ENCODE measurements at regions not wholly inside any gene's neighbourhood (a gene's known extent, or its start where the extent isn't known, plus 50 kb on each side); places are given as distances from the start of the nearest gene placed in this dataset.

DNA sequence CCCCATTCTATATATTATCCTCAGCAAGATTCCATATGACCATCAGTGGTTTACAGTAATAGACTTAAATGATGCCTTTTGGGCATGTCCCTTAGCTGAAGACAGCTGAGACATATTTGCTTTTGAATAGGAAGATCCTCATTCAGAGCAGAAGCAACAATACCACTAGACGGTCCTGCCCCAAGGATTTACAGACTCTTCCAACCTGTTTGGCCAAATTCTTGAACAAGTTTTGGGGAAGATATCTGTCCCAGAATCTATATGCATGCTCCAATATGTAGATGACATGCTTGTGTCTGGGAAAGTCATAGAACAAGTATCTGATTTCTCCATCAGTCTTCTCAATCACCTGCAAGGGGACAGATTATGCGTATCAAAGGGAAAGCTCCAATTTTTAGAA, 137.1 kb upstream of the RMP24 start:
- TF ChIP-seq, protein P1, sequence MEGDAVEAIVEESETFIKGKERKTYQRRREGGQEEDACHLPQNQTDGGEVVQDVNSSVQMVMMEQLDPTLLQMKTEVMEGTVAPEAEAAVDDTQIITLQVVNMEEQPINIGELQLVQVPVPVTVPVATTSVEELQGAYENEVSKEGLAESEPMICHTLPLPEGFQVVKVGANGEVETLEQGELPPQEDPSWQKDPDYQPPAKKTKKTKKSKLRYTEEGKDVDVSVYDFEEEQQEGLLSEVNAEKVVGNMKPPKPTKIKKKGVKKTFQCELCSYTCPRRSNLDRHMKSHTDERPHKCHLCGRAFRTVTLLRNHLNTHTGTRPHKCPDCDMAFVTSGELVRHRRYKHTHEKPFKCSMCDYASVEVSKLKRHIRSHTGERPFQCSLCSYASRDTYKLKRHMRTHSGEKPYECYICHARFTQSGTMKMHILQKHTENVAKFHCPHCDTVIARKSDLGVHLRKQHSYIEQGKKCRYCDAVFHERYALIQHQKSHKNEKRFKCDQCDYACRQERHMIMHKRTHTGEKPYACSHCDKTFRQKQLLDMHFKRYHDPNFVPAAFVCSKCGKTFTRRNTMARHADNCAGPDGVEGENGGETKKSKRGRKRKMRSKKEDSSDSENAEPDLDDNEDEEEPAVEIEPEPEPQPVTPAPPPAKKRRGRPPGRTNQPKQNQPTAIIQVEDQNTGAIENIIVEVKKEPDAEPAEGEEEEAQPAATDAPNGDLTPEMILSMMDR (IDR thresholded peaks at IDR 0.05), result no peak
- ATAC-seq (no peak), DNase-seq (no peak)
- peaks cover 0 to 21% of the 10 kb centered on the region in 2 donors for H3K4me1 ChIP-seq
- intact Hi-C loops (cut with DNase I), result no loop called here
- no peak overlapping the region for H3K4me3 ChIP-seq
- H3K9me3 ChIP-seq, result peaks cover 0 to 17% of the 10 kb centered on the region in 2 donors
- H3K36me3 ChIP-seq, result no peaks in the 10 kb centered on the region
- H3K27ac ChIP-seq, result no peak overlapping the region
- H3K27me3 ChIP-seq, result no peaks in the 10 kb centered on the region

DNA sequence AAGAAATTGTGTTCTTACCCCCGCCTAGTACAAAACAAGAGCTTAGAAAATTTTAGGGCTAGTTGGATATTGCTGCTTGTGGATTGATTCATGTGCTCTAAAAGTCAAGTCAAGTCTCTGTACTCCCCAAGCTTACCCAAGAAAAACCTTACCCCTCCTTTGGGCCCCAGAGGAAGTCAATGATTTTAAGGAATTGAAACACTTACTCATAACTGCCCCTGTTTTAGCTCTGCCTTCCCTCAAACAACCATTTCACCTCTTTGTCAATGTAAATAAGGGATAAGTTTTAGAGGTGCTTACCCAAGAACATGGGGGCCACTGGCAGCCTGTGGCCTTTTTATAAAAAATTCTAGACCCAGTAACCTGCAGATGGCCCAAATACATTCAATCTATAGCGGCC, 136.6 kb upstream of the RMP24 start:
- no peak overlapping the region for H3K27ac ChIP-seq
- H3K4me3 ChIP-seq, result no peak overlapping the region
- intact Hi-C loops (cut with DNase I), result no loop called here
- TF ChIP-seq, protein P1 (IDR thresholded peaks at IDR 0.05), result no peak
- H3K27me3 ChIP-seq, result no peaks in the 10 kb centered on the region
- no peak for DNase-seq
- peaks cover 0 to 21% of the 10 kb centered on the region in 2 donors for H3K4me1 ChIP-seq
- no peaks in the 10 kb centered on the region for H3K36me3 ChIP-seq
- ATAC-seq, result no peak
- H3K9me3 ChIP-seq, result peaks cover 0 to 17% of the 10 kb centered on the region in 2 donors

DNA sequence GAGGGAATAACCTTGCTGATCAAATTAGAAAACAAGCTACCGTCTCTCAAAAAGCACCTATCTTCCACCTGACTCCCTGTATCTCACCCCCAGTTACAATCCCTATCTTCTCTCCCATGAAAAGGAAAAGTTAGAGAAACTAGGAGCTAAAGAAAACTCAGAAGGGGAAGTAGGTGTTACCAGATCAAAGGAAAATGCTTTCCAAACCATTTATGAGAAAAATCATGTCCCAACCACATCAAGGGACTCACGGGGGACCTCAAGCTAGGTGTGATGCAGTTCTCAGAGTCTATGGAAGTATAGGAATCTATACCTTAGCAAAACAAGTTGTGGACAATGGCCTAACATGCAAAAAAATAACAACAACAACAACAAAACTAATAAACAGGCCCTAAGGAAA, 135.5 kb upstream of the RMP24 start:
- Histone ChIP-seq H3K9me3 (peaks cover 0 to 8% of the 10 kb centered on the region in 2 donors), H3K4me1 (peaks cover 0 to 21% of the 10 kb centered on the region in 2 donors), H3K36me3 (no peaks in the 10 kb centered on the region), H3K27ac (no peak overlapping the region), H3K4me3 (no peak overlapping the region), H3K27me3 (no peaks in the 10 kb centered on the region)
- DNase-seq, result no peak
- no peak for ATAC-seq
- intact Hi-C loops (cut with DNase I), result no loop called here
- TF ChIP-seq, protein P1 (IDR thresholded peaks at IDR 0.05), result no peak

DNA sequence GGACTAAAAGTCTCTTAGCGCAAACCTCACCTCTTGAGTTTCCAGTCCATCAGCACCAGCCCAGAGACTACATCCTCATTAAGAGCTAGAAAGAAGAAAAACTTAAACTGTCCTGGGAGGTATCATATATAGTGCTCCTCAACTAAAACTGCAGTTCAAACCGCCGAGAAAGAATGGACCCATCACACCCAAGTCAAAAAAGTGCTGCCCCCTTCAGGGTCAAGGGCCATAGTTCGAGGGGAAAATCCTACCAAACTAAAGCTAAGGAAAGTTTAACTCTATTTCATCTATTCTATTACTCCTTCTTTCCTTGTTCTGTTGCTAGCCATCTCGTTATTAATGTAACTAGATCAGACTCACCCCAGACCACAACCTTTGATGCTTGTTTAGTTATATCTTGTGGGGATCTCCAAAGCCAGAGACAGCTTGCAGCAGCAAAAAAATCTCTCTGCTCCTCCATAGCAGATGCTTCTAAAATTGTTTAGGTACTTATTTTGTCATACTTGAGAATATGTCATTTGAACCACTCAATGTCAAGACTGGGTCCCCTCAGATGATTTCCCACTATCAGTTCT, 134.5 kb upstream of the RMP24 start:
- DNase-seq (no peak), ATAC-seq (no peak)
- Histone ChIP-seq H3K36me3 (no peaks in the 10 kb centered on the region), H3K4me1 (peaks cover 0 to 21% of the 10 kb centered on the region in 2 donors), H3K27me3 (no peaks in the 10 kb centered on the region), H3K27ac (no peak overlapping the region), H3K4me3 (no peak overlapping the region), H3K9me3 (no peaks in the 10 kb centered on the region)
- intact Hi-C loops (cut with DNase I), result no loop called here
- TF ChIP-seq, protein P1 (IDR thresholded peaks at IDR 0.05), result no peak

DNA sequence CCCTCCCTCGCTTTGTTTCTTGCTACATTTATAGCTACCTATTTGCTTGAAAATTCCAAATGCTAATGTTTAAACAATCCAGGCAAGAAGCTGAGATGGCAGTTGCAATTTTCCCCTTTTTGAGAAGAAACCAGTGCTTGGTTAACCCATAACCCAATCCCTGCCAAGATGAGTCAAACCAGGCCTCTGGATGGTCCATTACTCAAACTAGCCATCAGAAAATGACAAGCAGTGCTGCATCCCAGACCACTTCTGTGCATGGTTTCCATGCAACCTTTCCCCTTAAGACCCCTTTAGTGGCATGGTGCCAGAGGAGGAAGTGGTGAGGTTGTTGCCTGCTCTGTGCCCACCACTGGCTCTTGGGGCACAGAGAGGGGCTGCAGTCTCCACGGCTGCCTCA, 131.2 kb upstream of the RMP24 start:
- TF ChIP-seq, protein P1 (IDR thresholded peaks at IDR 0.05), result no peak
- no peak for ATAC-seq
- no peaks in the 10 kb centered on the region for H3K36me3 ChIP-seq

More for the DNA sequence above, 131.2 kb upstream of the RMP24 start:
- Histone ChIP-seq H3K27me3 (no peaks in the 10 kb centered on the region), H3K27ac (no peak overlapping the region), H3K4me3 (no peak overlapping the region), H3K9me3 (no peaks in the 10 kb centered on the region), H3K4me1 (peaks cover 0 to 2% of the 10 kb centered on the region in 2 donors)
- intact Hi-C loops (cut with DNase I), result no loop called here
- no peak for DNase-seq
